D721Med (cell line): ENCODE measurements at regions not wholly inside any gene's neighbourhood (a gene's known extent, or its start where the extent isn't known, plus 50 kb on each side); places are given as distances from the start of the nearest gene placed in this dataset.
"Not testable (repeated sequence)": the region's sequence is repeated elsewhere in the genome, so short reads cannot be mapped to it uniquely, and the experiment has no call there.

ENCODE experiments used
- DNase-seq: peaks from one replicate; pipeline ENCODE4 v3.0.0; 2011; ENCODE audit warnings: low spot score; ENCODE audit not compliant: insufficient read length
- FAIRE-seq: peaks from 2 replicates; lab custom pipeline; 2011; peaks lifted over from hg19 to GRCh38; lab: Jason Lieb, UNC
- CTCF ChIP-seq: IDR thresholded peaks from 2 replicates; pipeline ENCODE4 v1.5.1; 2012; ENCODE audit warnings: mild to moderate bottlenecking, control low read depth; ENCODE audit not compliant: insufficient read depth; ENCODE audit errors: missing control alignments

- FAIRE-seq (no peak), DNase-seq (no peak)
- TF ChIP-seq CTCF = no peak
Measured at GRCh38 chr3:104214277-104214676, 1152.4 kb upstream of the ALCAM start.

DNA sequence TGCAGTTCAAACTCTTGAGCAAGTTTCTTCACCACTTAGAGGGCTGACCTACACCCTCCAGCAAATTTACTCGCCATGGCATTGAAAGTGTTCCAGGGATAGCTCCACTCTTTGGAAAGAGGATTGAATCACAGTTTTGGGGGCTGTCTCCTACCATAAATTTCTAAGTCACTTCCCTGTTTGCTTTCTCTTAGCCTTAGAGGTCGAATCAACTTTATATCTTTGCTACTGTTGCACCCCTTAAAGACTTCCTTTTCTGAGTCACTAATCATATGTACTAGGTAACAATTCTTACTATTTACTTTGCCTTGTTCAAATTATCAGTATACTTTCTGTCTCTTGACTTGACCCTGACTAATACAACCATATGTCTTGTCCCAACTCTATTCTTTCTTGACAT is 1151.8 kb upstream of the ALCAM start:
- FAIRE-seq = no peak
- no peak for DNase-seq
- TF ChIP-seq CTCF = no peak

GRCh38 chr3:104219046-104219445 is 1147.7 kb upstream of the ALCAM start:
- DNase-seq, FAIRE-seq: not testable (repeated sequence)

DNA sequence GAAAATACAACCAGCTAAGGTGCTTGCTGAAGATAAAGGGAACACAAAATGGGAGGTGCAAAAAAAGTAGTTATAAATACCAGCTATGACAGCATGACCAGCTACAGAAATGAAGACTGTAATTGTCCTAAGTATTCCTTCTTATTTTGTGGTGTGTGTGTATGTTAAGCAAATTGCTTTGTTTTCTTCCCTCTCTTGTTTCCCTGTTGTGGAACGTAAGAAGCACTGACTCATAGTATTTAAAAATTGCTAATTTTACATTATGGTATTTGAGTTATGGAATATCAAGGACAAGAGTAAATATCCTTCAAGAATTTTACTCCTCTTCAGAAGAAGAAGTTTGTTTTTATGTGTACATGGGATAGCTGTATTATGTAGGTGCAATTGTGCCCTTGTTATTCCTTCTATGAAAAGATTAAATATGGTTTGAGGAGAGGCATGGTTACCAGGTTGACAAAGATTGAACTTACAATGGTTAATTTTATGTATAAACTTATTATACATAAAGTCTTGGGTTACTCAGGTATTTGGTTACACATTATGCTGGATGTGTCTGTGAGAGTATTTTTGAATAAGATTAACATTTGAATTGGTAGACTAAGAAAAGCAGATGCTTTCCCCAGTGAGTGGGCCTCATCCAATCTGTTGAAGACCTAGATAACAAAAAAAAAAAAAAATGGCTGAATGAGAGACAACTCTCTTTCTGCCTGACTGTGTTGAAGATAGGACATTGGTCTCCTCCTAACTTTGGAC is 1132.1 kb upstream of the ALCAM start:
- FAIRE-seq (no peak), DNase-seq (no peak)
- TF ChIP-seq CTCF = no peak

GRCh38 chr3:104244680-104245220 is 1122.0 kb upstream of the ALCAM start:
- DNase-seq (no peak), FAIRE-seq (no peak)
- TF ChIP-seq CTCF = no peak

DNA sequence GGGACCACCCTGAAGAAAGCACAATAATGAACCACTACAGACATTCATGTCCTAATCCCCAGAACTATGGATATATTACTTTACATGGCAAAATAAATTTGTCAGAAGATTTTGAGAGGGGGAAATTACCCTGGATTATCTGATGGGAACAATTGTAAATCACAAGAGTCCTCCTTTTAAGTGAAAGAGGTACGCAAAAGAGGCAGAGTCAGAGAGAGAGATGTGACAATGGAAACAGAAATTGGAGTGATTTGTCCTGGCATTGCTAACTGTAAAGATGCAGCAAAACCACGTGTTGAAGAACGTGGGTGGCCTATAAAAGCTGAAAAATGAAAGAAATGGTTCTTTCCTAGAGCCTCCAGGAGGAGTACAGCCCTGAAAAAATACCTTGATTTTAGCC is 1121.4 kb upstream of the ALCAM start:
- DNase-seq (no peak), FAIRE-seq (no peak)
- no peak for TF ChIP-seq CTCF

DNA sequence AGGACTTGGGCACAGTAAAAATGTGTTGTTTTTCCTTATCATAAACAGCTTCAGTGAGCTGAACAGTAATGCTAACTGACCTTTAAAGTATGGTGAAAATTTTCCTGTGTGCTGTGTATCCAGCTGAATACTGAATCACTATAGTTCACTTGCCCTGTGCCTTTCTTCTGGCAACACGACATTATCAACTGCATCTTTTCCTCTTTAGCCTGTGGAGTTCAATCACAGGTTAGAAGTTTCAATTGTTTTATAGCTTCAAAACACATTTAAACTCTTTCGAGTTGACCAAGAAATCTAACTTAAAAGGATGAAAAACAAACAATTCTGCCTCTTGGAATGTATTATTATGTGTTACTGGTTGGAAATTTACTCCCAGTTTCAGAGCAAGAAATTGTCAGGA is 1120.7 kb upstream of the ALCAM start:
- no peak for TF ChIP-seq CTCF
- FAIRE-seq = no peak
- DNase-seq = no peak
